ENCODE measurements at regions not wholly inside any gene's neighbourhood (a gene's known extent, or its start where the extent isn't known, plus 50 kb on each side); places are given as distances from the start of the nearest gene placed in this dataset.
A peak's percentile ranks its signal among the peaks of the same experiment; 100 is the strongest.

DNA sequence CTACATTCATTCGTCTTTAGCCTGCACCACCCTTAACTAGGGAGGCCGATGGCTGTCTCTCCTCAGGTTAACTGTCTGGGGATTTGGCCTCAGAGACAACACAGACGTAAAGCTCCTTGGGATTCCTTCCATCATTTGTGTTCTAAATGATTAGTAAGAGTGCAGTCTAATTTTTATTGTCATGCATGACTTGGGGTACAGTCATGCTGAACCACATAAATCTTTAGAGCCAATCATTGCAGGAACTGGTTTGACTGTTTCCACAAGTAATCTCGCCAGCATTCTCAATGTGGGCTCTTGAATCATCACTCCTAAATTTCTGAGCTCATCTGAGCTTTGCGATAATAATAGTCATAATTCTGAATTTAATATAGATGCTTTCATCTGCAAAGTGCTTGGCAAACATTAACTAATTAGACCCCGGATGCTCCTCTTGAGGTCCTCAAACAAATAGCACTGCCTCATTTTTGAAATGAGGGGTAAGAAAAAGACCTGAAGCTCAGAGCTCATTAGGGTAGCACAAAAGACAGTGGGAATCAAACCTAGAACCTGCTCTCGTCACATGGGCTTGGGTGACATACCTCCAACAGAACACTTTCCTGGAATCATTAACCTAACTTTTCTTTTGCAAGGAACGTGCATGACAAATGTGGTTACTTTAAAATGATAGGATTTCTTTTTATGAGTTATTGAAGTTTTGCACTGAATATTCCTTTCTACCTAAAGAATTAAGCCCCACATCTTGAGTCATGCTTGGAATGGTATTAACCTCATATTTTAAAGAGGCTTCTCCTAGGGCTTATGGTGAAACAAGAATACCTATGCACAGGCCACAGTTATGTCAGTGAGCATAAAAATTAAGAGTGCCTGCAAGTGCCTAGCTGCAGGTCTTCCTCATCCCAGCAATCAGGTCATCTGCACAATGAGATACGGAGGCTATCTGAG, 118.9 kb upstream of the NRP1 start:
- DNase-seq, result no peak

DNA sequence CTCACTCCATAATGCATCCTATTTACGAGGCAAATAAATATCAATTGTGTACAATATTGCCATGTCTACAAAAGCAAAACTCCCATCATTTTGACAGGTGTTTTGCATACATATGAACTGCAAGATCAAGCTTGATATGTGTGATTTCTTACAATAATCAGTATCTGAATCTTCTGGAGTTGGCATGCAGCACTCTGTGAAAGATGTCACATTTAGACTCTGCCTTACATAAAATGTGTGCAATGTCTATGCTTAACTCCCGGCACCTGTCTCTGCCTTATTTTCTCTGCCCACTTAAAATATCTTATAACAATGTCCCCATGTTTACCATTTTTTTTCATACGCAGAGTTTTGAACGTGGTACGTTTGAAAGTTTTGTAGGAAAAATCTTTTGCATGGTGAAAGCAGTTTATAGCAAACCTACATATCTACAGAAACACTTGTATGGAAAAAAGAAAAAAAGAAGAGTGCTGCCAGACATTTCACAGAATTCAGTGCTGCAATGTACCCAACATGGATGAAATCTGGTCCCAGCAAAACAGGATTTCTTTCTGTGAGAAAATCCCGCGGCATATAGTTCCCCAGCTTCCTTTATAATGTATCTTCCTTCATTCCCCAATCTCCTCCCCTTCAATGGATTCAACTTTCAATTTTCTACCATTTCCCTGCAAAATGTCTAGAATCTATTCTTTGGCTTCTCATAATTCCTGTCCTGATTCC, 114.1 kb upstream of the NRP1 start:
- no peak for DNase-seq

DNA sequence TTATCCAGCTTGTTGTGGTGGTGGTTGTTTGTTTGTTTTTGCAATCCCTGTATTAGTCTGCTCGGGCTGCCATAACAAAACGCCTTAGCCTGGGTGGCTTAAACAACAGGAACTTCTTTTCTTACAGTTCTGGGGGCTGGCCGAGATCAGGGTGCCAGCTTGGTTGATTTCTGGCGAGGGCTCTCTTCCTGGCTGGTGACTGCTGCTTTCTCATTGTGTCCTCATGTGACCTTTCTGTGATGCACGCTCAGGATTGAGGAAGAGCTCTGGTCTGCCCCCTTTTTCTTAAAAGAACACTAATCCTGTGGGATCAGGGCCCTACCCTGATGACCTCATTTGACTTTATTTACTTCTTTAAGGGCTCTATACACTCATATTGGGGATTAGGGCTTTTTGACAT, 107.1 kb upstream of the NRP1 start:
- no peak for DNase-seq

DNA sequence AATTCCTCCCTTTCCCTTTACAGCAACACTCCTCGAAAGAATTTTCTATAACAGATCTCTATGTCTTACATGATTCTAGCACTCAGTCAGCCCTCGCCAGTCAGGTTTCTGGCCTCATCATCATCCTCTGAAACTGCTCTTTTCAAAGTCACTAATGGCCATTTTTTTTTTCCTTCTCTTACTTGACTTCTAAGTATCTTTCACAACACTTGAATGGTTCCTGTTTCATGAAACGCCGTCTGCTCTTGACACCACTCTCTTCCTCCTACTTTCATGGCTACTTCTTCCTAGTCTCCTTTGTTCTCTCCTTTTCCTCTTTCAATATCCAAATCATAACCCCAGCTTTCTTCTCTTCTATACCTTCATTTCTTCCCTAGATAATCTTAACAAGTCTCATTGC, 100.5 kb upstream of the NRP1 start:
- DNase-seq, result no peak

DNA sequence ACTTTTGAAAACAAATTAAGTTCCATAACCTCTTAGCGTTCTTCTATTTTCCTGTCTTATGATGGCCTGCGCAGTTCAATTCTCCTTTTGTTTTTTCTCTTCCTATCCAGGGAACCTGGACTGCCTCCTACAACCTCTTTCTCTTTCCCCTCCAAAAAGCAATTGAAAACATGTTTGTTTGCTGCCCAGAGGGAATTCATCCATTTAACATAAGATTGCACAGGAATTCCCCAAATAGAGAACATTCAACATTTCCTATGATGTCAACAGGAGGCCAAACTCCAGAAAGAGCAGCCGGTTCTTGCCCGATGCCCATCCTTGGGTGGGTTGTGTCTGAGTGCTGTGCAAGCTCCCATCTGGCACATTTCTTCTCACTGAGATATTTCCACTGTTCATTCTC, 94.2 kb upstream of the NRP1 start:
- no peak for DNase-seq

DNA sequence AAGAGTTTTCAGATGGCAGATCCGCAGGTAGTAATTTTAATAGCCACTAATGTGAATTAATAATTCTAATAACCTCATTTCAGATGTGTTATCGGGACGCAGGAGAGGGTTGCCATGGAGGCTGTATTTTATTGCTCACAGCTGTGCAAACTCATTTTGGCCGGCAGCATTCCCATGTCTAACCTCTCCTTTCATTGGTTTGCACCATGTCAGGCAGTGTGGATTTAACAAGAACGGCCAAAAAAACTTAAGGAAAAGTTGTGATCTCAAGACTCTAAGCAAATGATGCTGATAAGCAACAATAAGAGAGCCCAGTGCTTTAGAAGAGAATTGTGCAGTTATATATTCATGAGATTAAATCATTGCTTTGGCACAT, 88.7 kb upstream of the NRP1 start:
- DNase-seq, result no peak

DNA sequence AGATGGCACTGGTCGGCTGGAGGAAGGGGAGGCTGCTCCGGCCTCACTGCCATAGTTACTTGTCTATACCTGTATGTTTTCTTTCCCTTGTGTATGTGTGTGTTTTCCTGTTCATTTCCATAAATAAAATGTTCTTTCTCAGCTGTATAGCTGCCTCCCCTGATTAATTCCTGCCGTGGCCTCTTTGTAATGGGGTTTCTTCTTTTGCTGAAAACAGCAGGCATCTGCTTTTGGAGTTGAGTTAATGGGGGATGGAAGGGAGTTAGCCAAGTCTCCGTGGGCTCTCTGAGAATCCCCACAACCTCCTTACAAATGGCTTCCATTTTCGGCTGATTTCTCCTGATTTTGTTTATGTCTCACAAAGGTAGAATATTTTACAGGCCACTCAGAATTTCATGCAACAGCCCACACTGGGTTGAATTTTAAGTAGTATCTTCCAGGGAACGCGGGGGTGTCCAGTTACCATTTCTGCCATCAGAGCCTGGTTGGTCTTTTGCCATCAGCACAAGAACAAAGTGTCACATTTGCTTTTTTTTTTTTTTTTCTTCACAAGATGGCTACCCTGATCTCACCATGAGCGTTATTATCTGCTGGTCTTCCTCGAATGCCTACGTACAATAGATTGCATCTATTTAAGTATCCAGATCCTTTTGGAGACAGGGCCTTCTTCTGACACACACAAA, 88.1 kb upstream of the NRP1 start:
- no peak for DNase-seq

DNA sequence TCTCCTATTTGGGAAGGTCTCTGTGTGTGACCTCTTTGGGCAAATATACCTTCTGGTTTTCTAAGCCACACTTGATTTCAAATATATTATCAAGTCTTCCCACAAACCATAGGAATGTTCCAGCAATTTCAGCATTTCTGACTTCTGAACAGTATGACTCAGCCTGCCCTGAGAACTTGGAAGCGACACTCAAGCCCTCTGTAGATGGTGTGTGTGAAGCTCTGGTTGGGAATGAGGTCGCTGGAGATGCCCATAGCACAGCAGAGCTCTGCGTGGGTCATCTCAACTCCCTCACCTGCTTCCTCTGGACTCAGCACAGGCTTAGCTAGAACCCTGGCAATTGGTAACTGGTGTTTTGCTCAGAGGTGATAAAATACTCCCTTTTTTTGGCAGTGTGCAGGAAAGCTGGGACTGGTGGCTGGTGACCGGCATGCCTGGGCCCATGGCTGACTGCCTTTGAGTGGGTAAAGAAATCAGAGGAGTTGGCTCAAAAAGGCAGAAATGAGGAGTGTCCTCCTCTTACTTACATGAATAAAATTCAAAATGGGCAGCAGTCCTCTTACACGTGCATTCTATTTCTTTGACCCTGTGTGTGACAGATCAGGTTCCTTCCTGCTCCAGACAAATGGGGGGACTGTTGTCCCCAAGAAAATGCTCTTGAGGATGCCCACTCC, 87.5 kb upstream of the NRP1 start:
- no peak for DNase-seq

DNA sequence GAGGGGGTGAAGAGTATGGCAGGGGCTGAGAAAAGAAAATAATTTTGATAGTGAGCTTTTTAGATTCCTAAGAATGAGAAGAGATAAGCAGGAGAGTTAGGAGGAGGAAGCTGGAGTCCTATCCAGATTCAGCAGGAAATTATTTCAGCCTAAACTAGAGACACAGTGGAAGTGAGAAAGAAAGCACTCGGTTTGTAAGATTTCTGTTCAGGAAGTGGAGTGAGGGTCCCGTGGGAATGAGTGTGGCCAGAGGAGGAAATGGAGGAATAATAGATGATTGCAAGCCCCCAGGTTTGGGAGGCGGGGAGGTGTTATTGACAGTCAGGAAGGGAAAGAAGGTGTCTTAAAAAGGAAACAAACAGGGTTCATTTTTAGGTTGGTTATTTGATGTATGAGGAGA, 84.8 kb upstream of the NRP1 start:
- DNase-seq, result no peak

DNA sequence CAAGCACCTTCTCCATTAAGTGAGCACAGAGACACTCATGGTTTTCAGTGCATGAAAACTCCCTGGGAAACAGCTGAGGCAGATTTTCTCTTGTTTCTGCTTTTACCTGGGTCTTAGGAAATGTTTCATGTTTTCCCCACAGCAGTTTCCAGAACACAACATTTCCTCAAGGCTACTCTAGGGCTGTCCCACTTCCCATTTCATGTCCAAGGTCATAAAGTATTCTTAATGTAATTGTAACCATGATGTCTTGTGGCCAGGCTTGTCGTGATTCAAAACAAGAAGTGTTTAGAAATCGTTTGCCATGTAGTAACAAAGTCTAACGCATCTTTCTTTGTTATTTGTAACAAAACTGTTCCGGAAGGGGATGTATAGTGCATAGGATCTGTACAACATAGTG, 83.8 kb upstream of the NRP1 start:
- DNase-seq, result no peak

DNA sequence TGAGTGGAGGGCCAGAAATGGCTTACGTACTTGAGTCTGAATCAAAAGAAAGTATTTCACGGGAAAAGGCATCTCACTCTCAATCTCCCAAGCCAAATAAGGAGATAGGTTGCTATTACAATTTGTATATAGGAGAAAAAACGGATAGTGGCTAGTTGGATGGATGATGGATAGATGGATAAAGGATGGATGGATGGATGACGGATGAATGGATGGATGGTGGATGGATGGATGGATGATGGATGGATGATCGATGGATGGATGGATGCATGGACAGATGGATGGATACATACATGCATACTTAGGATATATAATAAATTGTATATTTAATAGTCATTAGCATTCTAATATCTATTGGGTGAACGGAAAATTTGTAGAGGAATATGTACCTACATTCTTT, 82.2 kb upstream of the NRP1 start:
- DNase-seq, result no peak

DNA sequence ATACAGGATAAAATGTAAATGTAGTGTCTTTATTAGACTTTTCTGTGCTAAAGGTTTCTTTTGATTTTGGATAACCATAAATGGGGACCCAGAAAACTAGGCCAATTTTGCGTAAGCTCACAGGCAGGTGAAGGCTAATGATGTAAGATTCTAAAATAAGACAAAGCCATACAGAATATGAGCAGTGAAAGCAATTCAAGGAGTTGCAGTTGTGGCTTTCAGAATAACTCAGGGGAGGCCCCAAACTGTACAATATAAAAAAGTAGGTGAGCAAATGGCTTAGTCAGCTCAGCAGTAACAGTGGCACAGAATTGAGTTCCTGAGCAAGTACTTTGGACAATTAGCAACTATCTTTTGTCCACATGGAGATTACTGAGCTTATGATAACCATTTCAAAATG, 81.7 kb upstream of the NRP1 start:
- no peak for DNase-seq

DNA sequence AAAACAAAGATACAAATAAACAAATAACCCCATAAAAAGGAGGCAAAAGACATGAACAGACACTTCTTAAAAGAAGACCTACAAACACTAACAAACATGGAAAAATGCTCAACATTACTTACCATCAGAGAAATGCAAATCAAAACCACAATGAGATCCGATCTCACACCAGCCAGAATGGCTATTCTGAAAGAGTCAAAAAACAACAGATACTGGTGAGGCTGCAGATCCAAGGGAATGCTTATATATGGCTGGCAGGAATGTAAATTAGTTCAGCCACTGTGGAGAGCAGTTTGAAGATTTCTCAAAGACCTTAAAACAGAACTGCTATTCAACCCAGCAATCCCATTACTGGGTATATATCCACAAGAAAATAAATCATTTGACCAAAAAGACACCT, 80.4 kb upstream of the NRP1 start:
- no peak for DNase-seq

DNA sequence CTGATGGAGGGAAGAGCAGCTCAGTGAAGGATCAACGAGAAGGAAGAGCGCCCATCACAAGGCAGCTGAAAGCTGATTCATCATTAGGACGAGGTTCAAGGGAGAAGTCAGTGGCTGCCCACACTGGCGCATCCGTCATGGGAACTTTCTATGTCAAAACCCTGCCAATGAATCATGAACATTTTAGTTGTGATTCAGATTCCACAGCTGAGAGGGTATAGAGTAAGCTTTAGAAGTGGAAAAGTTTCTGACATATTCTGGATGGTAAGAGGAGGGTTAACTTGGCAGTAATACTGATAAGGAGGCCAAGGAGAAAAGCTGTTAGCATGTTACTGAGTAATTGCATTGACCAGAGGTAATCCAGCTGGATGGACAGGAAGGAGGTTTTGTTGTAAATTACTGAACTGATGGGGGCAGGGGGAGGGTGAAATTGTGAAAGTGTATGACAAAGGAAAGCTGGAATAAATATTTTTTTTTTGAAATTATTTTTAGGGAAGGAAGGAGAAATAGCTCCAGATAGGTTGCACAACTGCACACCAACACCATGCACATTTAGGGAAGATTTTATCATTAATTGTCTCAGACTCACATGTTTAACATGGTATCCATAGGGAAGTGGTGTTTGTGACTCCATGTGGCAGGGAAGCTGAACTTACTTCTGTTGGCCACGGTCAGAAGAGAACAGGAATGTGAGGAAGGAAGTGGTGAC, 78.3 kb upstream of the NRP1 start:
- DNase-seq, result peak in 1 of 2 experiments; percentile 23

DNA sequence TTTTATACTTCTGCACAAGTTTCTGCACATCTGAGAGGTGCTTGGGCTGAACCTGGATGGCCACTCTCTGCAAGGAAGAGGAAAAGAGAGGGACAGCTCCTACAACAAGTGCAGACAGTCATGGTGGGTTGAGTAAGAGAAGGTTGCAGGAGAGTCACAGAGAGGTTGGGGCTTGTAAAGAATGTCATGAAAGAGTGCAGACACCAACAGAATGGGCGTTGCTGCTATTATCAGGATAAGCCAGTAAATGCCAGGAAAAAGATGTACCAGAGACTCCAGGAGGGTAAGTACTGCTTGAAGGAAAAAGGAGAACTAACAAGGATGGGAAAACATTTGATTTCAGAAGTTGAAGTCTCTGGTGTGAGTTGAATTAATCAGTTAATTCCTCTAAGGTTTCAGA, 77.8 kb upstream of the NRP1 start:
- no peak for DNase-seq

DNA sequence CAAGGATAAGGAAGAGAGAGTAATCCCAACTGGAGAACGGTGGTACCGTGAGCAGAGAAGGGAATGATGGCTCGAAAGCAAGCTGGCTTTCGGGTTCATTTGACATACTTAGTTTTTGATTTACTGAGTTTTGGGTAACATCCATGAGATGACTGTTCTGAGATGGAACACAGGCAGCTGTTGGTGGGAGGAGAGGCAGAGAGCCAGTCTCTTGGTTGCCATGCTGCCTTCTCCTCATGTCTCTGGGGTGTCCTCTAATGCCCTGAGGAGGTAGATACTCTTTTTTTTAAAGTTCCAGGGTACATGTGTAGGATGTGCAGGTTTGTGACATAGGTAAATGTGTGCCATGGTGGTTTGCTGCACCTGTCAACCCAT, 76.4 kb upstream of the NRP1 start:
- no peak for DNase-seq

DNA sequence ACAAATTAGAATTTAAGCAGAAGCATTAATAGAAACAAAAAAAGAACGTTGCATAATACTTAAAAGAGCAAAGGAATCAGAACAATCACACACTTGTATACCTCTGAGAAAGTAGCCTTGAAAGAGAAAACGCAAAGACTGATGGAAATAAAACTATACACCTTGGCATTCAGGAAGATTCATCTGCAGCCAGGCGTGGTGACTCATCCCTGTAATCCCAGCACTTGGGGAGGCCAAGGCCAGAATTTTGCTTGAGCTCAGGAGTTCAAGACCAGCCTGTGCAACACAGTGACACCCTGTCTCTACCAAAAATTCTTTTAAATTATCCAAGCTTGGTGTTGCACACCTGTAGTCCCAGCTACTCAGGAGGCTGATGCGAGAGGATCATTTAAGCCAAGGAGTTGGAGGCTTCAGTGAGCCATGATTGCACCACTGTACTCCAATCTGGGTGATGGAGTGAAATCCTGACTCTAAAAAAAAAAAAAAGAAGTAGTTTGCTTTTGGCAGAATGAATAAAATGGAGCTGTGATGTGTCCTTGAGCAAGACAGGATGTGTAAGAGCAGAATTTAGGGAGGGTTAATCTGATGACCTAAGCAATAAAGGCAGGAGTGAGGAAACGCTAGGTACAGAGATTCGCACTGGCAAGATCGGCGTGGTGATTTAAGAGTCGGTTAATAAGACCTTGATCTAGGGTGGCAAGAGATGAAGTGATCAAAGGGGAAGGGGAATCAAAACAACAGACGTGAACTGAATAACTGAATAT, 75.8 kb upstream of the NRP1 start:
- DNase-seq, result no peak

DNA sequence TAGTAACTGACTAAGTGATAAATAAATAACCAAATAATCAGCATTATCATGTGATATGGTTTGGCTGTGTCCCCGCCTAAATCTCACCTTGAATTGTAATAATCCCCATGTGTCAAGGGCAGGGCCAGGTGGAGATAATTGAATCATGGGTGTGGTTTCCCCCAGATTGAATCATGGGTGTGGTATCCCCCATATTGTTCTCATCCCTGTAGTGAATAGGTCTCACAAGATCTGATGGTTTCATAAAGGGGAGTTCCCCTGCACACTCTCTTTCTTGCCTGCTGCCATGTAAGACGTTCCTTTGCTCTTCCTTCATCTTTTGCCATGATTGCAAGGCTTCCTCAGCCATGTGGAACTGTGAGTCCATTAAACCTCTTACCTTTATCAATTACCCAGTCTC, 72.1 kb upstream of the NRP1 start:
- no peak for DNase-seq

DNA sequence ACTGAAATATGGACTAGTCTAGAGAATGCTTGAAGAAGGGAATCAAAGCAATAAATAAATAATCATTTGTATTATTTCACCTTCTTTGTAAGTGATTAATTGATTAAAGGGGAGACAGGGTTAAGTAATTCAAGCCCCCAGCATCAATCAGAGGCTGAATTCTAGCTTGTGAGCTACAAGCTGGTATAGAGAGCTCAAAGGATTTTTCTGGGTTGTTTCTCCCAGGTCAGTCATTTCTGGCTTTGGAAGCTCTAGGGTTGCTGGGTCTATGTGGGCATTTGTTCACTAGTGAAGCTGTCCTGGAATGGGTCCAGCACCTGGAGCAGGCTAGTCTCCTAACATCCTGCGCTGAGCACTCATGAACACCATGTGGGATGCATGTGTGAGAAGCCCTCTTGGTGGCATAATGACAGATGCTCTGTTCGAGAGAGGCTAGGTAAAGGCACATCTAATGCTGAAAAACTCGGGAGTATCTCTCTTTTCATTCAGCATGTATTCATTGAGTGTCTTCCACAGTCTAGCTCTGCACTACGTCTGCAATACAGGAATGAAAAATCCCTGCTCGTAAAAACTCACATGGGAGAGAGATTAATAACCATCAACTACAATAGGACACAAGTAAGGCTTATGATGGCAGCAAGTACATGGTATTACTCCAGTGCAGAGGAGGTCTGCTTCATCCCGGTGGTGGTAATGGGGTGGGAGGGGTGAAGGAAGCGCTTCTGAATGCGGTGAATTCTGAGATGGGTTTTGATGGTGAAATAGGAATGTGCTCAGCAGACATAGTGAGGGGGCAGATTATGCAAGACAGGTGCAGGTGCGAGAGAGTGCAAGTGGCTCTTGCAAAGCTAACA, 68.0 kb upstream of the NRP1 start:
- no peak for DNase-seq

DNA sequence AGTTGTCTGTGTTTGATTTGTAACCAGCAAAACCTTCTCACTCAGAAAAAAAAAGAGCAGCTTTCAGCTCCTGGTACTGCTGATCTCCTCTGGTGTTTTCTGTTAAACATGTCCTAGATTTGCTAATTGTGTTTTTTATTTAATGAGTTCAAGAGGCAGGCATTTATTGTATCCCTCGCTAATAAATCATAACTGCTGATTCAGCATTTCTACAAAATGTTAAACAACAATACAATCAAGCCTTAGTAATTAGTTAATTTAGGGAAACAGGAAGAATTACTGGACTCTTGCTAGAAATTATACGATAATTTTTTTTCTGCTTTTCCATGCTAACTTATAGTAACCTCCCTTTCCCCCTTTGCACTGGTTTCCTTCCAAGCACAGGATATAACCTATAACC, 66.8 kb upstream of the NRP1 start:
- DNase-seq, result no peak

DNA sequence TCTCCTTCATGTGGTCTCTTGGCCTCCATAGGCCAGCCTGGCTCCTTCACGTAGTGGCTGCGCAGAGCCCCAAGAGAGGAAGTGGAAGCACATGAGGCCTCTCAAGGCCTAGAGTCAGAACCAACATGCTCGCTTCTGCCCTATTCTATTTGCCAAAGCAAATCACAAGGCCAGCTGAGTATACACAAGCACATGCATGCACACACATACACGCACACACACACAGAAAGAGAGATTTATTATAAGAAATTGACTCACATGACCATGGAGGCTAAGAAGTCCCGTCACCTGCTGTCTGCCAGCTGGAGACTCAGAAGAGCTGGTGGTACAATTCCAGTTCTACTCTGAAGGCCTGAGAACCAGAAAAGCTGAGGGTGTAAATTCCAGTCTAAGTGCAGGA, 64.3 kb upstream of the NRP1 start:
- no peak for DNase-seq

Measured in activated T-cell treated with anti-CD3 and anti-CD28 coated beads, Interleukin-2, amount 50 U/mL, for 48 hours (primary cell).